IMR-90 (cell line): ENCODE measurements at regions not wholly inside any gene's neighbourhood (a gene's known extent, or its start where the extent isn't known, plus 50 kb on each side); places are given as distances from the start of the nearest gene placed in this dataset.

Experiments used
- ATAC-seq: fragments of 200-7000 bp; cut with Tn5 transposase; 2 replicates; pipeline ENCODE4 v1.9.1; 2020; ENCODE audit warnings: low read depth, mild to moderate bottlenecking, moderate library complexity
- BruUV-seq: library from RNA; stranded (reverse); fragments of 400-500 nt; replicated peaks from 2 replicates; lab custom pipeline; 2021; lab: Mats Ljungman, UMichigan
- CTCF ChIA-PET: fragments of 300-600 bp; formaldehyde crosslinking; extraction: SDS; loops from one replicate; lab custom pipeline; 2021; ENCODE audit warnings: antibody characterized with exemption; lab: Yijun Ruan, JAX
- POLR2A ChIA-PET: fragments of 300-600 bp; sonication (Branson Sonifier 250); formaldehyde crosslinking; loops from one replicate; lab custom pipeline; 2022; ENCODE audit warnings: antibody characterized with exemption; ENCODE audit not compliant: unreplicated experiment; lab: Charles Lee
- DNase-seq: peaks from one replicate; pipeline ENCODE4 v3.0.0; 2013
- H2AFZ ChIP-seq: replicated peaks from 2 replicates; pipeline ENCODE3; 2013; ENCODE audit warnings: low read length, mild to moderate bottlenecking; ENCODE audit not compliant: poor library complexity
- H2AK5ac ChIP-seq: 2 replicates; pipeline ENCODE4 v1.6.1; 2013; ENCODE audit warnings: low read depth, low read length, inconsistent platforms
- H2AK9ac ChIP-seq: replicated peaks from 2 replicates; pipeline ENCODE3; 2013; ENCODE audit warnings: mild to moderate bottlenecking, low read depth, low read length, moderate library complexity; ENCODE audit not compliant: poor library complexity
- H2BK120ac ChIP-seq: 2 replicates; pipeline ENCODE4 v1.6.1; 2013; ENCODE audit warnings: low read depth, low read length, inconsistent platforms
- H2BK15ac ChIP-seq: 3 replicates; pipeline ENCODE4 v1.6.1; 2013; ENCODE audit warnings: low read depth, low read length, inconsistent platforms
- H2BK20ac ChIP-seq: 2 replicates; pipeline ENCODE4 v1.6.1; 2013; ENCODE audit warnings: low read depth, mild to moderate bottlenecking, inconsistent platforms, low read length, moderate library complexity
- H2BK5ac ChIP-seq: 2 replicates; pipeline ENCODE4 v1.6.1; 2013; ENCODE audit warnings: mild to moderate bottlenecking, low read depth, low read length, inconsistent platforms; ENCODE audit not compliant: poor library complexity, severe bottlenecking
- H3K14ac ChIP-seq: replicated peaks from 2 replicates; pipeline ENCODE4 v1.6.1; 2013; ENCODE audit warnings: low read depth, low read length, inconsistent platforms
- H3K18ac ChIP-seq: 2 replicates; pipeline ENCODE4 v1.6.1; 2013; ENCODE audit warnings: low read depth, low read length, control low read depth
- H3K23ac ChIP-seq: 2 replicates; pipeline ENCODE4 v1.6.1; 2013; ENCODE audit warnings: low read depth, low read length, inconsistent platforms
- H3K27ac ChIP-seq: 2 replicates; pipeline ENCODE4 v1.5.1; 2013; ENCODE audit warnings: mild to moderate bottlenecking, control low read depth, low read length; ENCODE audit not compliant: insufficient read depth
- H3K27me3 ChIP-seq: 2 replicates; pipeline ENCODE4 v1.6.1; 2013; ENCODE audit warnings: low read length; ENCODE audit not compliant: control insufficient read depth, insufficient read depth
- H3K36me3 ChIP-seq: 2 replicates; pipeline ENCODE4 v1.6.1; 2013; ENCODE audit warnings: low read length, mixed read lengths; ENCODE audit not compliant: control insufficient read depth, insufficient read depth
- H3K4ac ChIP-seq: 2 replicates; pipeline ENCODE4 v1.6.1; 2013; ENCODE audit warnings: low read depth, low read length, inconsistent platforms
- H3K4me1 ChIP-seq: 2 replicates; pipeline ENCODE4 v1.6.1; 2013; ENCODE audit warnings: low read length, mixed read lengths; ENCODE audit not compliant: control insufficient read depth, insufficient read depth
- H3K4me2 ChIP-seq: 2 replicates; pipeline ENCODE4 v1.6.1; 2013; ENCODE audit warnings: low read depth, mild to moderate bottlenecking, control low read depth, low read length, moderate library complexity
- H3K4me3 ChIP-seq: 2 replicates; pipeline ENCODE4 v1.5.1; 2013; ENCODE audit warnings: low read depth, mild to moderate bottlenecking, control low read depth, low read length, moderate library complexity; ENCODE audit not compliant: insufficient read depth
- H3K56ac ChIP-seq: 2 replicates; pipeline ENCODE4 v1.6.1; 2013; ENCODE audit warnings: low read length, inconsistent platforms; ENCODE audit not compliant: insufficient read depth; ENCODE audit errors: extremely low read depth
- H3K79me1 ChIP-seq, 2 experiments: 2 replicates each; pipeline ENCODE4 v1.6.1; 2013; ENCODE audit warnings: low read length in 2 of 2, inconsistent platforms in 1 of 2, low read depth in 1 of 2
- H3K9ac ChIP-seq: 2 replicates; pipeline ENCODE4 v1.6.1; 2013; ENCODE audit warnings: low read depth, low read length, control low read depth
- H3K9me1 ChIP-seq: 2 replicates; pipeline ENCODE4 v1.6.1; 2013; ENCODE audit warnings: low read length, inconsistent platforms; ENCODE audit not compliant: insufficient read depth
- H3K9me3 ChIP-seq: 2 replicates; pipeline ENCODE4 v1.6.1; 2013; ENCODE audit warnings: low read length; ENCODE audit not compliant: control insufficient read depth, insufficient read depth
- H4K20me1 ChIP-seq: 2 replicates; pipeline ENCODE4 v1.6.1; 2013; ENCODE audit warnings: low read length, inconsistent platforms; ENCODE audit not compliant: insufficient read depth
- H4K5ac ChIP-seq: 2 replicates; pipeline ENCODE4 v1.6.1; 2013; ENCODE audit warnings: mild to moderate bottlenecking, low read depth, low read length, control low read depth
- H4K8ac ChIP-seq, 2 experiments: 2 replicates each; pipeline ENCODE4 v1.6.1; 2013; ENCODE audit warnings: low read depth in 2 of 2, low read length in 2 of 2, control low read depth in 1 of 2, inconsistent platforms in 1 of 2
- H4K91ac ChIP-seq: 2 replicates; pipeline ENCODE4 v1.6.1; 2013; ENCODE audit warnings: low read depth, low read length, inconsistent platforms; ENCODE audit not compliant: insufficient read depth
- RAD21 ChIP-seq: IDR thresholded peaks from 2 replicates; pipeline ENCODE4 v1.6.1; 2012; ENCODE audit warnings: low read length, improper control_type of control experiment
- WGBS, 2 experiments: methylation state at CpG; one replicate each; pipeline versions ENCODE4 v1.1.5 to v1.1.7; 2013; ENCODE audit warnings: missing lambda C conversion rate in 2 of 2; ENCODE audit not compliant: insufficient read length in 1 of 2; ENCODE audit errors: extremely low coverage in 2 of 2; 5-methylcytosine and 5-hydroxymethylcytosine counted together
- dilution Hi-C: fragments of 300-500 bp; cut with HindIII; formaldehyde crosslinking; loops from one replicate; pipeline ENCODE4 v1.14.3; 2018; ENCODE audit warnings: low sequenced_read_pairs; ENCODE audit not compliant: unreplicated experiment
- in situ Hi-C: fragments of 300-500 bp; cut with MboI; formaldehyde crosslinking; loops from 3 replicates; pipeline ENCODE4 v1.14.3; 2019; ENCODE audit warnings: low sequenced_read_pairs, inconsistent platforms, mixed read lengths
- intact Hi-C: fragments of 100-400 bp; cut with micrococcal nuclease; formaldehyde crosslinking; loops from 2 replicates; pipeline ENCODE4 v1.10.0; 2022

GRCh38 chr20:39773380-39774000 is 811.3 kb downstream of the DHX35 start:
- Histone ChIP-seq H3K23ac (no peak overlapping the region), H3K79me1 (no peaks in the 10 kb centered on the region), H3K9ac (no peak overlapping the region), H3K4me1 (no peaks in the 10 kb centered on the region), H3K9me3 (no peaks in the 10 kb centered on the region), H3K4ac (no peak overlapping the region), H3K4me2 (no peak overlapping the region), H3K9me1 (no peaks in the 10 kb centered on the region), H2AK5ac (no peak overlapping the region), H2BK120ac (no peak overlapping the region), H2AK9ac (no peak overlapping the region), H3K18ac (no peak overlapping the region), H3K27me3 (no peaks in the 10 kb centered on the region), H2AFZ (peak overlapping the region; percentile 8), H3K56ac (no peak overlapping the region), H4K8ac (no peak overlapping the region), H3K27ac (no peak overlapping the region), H3K4me3 (no peak overlapping the region), H4K20me1 (no peaks in the 10 kb centered on the region), H3K14ac (no peak overlapping the region), H2BK15ac (no peak overlapping the region), H3K36me3 (no peaks in the 10 kb centered on the region), H2BK20ac (no peak overlapping the region), H4K5ac (no peak overlapping the region), H4K91ac (no peak overlapping the region), H2BK5ac (no peak overlapping the region)
- ChIA-PET CTCF (no interaction called here), POLR2A (no interaction called here)
- intact Hi-C loops, result no loop called here
- dilution Hi-C loops, result no loop called here
- BruUV-seq, result no TSS peak
- no peak for ATAC-seq
- no peak for DNase-seq
- in situ Hi-C loops, result no loop called here
- TF ChIP-seq RAD21, result no peak
- WGBS, 2 experiments, result no CpG with 5 or more reads among the region's 5 CpGs
